ENCODE measurements at regions not wholly inside any gene's neighbourhood (a gene's known extent, or its start where the extent isn't known, plus 50 kb on each side); places are given as distances from the start of the nearest gene placed in this dataset.

GRCh38 chr13:109362616-109363015 is 423.8 kb downstream of the IRS2 start:
- ATAC-seq (replicated peaks in 1 of 4) (no peak), DNase-seq (no peak)
- no peak overlapping the region for H3K4me3 Mint-ChIP-seq
- H3K4me3 ChIP-seq (ENCODE audit: control insufficient read depth in 1 of 2, extremely low read depth in 1 of 2, low read length in 1 of 2) = no peak overlapping the region
- H3K27ac Mint-ChIP-seq = no peak overlapping the region
- WGBS (ENCODE audit: insufficient coverage) = 40% methylated on average over 2 of the region's 2 CpGs
- H3K36me3 Mint-ChIP-seq = no peaks in the 10 kb centered on the region
- no peaks in the 10 kb centered on the region for H3K4me1 ChIP-seq (ENCODE audit: control insufficient read depth in 1 of 2, extremely low read depth in 1 of 2, insufficient read depth in 2 of 2, low read length in 2 of 2)
- ChIA-PET CTCF (no interaction called here), POLR2A (no interaction called here)
- no peaks in the 10 kb centered on the region for H3K4me1 Mint-ChIP-seq
- no peak overlapping the region for H3K27ac ChIP-seq (ENCODE audit: low read length)
- H3K36me3 ChIP-seq (ENCODE audit: control insufficient read depth in 2 of 2, extremely low read depth in 1 of 2, insufficient read depth in 1 of 2, low read length in 1 of 2) = no peaks in the 10 kb centered on the region
- H3K9me3 Mint-ChIP-seq = peaks cover 0 to 3% (median 0%) of the 10 kb centered on the region in 3 donors
- H3K27me3 ChIP-seq (replicated peaks in 1 of 2; ENCODE audit: control insufficient read depth in 2 of 2, extremely low read depth in 1 of 2, insufficient read depth in 2 of 2, low read length in 1 of 2) = peaks cover 0 to under 1% of the 10 kb centered on the region in 2 experiments
- H3K27me3 Mint-ChIP-seq = peaks cover 2 to 7% of the 10 kb centered on the region in 2 donors
- no peaks in the 10 kb centered on the region for H3K9me3 ChIP-seq

DNA sequence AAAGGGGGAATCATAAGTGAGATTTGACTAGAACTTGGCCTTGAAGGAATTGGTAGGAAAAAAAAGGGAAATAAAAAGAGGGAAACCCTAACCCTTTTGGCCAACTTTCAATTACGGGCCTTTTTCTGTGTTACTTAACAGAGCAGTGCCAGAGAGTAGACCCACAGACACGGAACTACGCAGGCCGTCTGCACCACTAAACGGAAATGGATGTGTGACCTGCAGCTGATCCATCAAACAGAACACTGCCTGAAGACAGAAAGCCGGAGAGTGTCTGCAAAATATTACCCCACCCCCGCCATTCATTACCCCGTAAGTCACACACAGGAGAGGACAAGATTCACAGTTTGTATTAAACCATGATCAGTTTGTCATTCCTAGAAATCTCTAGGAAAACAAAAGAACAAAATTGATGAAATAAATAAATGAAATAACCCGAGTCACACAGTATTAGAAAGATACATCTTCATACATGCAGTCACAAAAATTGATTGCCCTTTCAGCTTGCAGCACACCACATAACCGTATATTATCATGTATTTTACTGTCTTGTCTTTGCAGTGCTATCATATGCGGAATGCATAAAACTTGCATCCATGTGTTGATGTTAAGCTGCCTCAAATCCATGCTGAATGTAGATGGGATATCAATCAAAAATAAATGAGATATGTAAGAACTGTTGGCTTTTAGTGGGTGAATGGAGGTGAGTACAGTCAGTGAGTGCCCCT is 424.7 kb downstream of the IRS2 start:
- Histone ChIP-seq H3K4me1 (ENCODE audit: control insufficient read depth in 1 of 2, extremely low read depth in 1 of 2, insufficient read depth in 2 of 2, low read length in 2 of 2) (no peaks in the 10 kb centered on the region), H3K4me3 (ENCODE audit: control insufficient read depth in 1 of 2, extremely low read depth in 1 of 2, low read length in 1 of 2) (no peak overlapping the region), H3K27me3 (replicated peaks in 1 of 2; ENCODE audit: control insufficient read depth in 2 of 2, extremely low read depth in 1 of 2, insufficient read depth in 2 of 2, low read length in 1 of 2) (no peaks in the 10 kb centered on the region), H3K27ac (ENCODE audit: low read length) (no peak overlapping the region), H3K36me3 (ENCODE audit: control insufficient read depth in 2 of 2, extremely low read depth in 1 of 2, insufficient read depth in 1 of 2, low read length in 1 of 2) (no peaks in the 10 kb centered on the region), H3K9me3 (no peaks in the 10 kb centered on the region)
- 83% methylated on average over 6 of the region's 11 CpGs for WGBS (ENCODE audit: insufficient coverage)
- Mint-ChIP-seq H3K4me3 (no peak overlapping the region), H3K27ac (no peak overlapping the region), H3K4me1 (no peaks in the 10 kb centered on the region), H3K36me3 (no peaks in the 10 kb centered on the region), H3K9me3 (peaks cover 0 to 3% (median 0%) of the 10 kb centered on the region in 3 donors), H3K27me3 (peaks cover 2 to 7% of the 10 kb centered on the region in 2 donors)
- ChIA-PET CTCF (no interaction called here), POLR2A (no interaction called here)
- DNase-seq = peak in 1 of 35 experiments; percentile 4
- no peak for ATAC-seq (replicated peaks in 1 of 4)

DNA sequence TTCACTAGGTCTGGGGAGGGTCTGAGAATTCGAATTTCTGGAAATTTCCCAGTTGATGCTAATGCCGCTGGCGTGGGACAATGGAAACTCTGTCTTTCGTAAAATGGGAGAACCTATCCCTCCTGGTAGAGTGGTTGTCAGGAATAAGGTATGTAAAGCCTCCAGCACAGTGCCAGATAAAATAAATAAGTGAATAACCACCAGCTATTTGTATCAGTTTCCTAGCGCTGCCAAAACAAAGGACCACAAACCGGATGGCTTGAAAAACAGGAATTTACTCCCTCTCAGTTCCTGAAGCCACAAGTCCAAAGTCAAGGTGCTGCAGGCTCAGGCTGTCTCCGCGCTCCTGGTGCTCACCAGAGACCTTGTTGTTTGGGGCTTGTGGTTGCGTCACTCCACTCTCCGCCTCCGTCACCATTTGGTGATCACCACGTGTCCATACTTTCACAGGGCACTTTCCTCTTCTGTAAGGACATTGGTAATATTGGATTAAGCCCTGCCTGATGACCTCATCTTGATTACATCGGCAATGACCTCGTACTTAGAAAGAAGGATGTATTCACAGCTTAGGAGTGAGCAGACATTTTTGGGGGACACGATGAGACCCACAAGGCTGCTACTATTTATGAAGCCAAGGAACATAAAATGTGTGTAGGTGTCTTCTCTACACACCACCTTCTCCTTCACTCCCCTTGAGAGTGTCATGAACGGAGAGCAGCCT is 428.5 kb downstream of the IRS2 start:
- no peaks in the 10 kb centered on the region for H3K36me3 ChIP-seq (ENCODE audit: control insufficient read depth in 2 of 2, extremely low read depth in 1 of 2, insufficient read depth in 1 of 2, low read length in 1 of 2)
- no peak overlapping the region for H3K27ac ChIP-seq (ENCODE audit: low read length)
- Mint-ChIP-seq H3K27me3 (peaks cover 0 to 4% of the 10 kb centered on the region in 2 donors), H3K27ac (no peak overlapping the region), H3K4me1 (no peaks in the 10 kb centered on the region), H3K9me3 (no peaks in the 10 kb centered on the region), H3K36me3 (no peaks in the 10 kb centered on the region), H3K4me3 (no peak overlapping the region)
- no peaks in the 10 kb centered on the region for H3K4me1 ChIP-seq (ENCODE audit: control insufficient read depth in 1 of 2, extremely low read depth in 1 of 2, insufficient read depth in 2 of 2, low read length in 2 of 2)
- POLR2A ChIA-PET = no interaction called here
- DNase-seq = no peak
- ATAC-seq (replicated peaks in 1 of 4) = no peak
- CTCF ChIA-PET = no interaction called here
- H3K9me3 ChIP-seq = no peaks in the 10 kb centered on the region
- no peaks in the 10 kb centered on the region for H3K27me3 ChIP-seq (replicated peaks in 1 of 2; ENCODE audit: control insufficient read depth in 2 of 2, extremely low read depth in 1 of 2, insufficient read depth in 2 of 2, low read length in 1 of 2)
- 86% methylated on average over 11 of the region's 16 CpGs for WGBS (ENCODE audit: insufficient coverage)
- H3K4me3 ChIP-seq (ENCODE audit: control insufficient read depth in 1 of 2, extremely low read depth in 1 of 2, low read length in 1 of 2) = no peak overlapping the region

DNA sequence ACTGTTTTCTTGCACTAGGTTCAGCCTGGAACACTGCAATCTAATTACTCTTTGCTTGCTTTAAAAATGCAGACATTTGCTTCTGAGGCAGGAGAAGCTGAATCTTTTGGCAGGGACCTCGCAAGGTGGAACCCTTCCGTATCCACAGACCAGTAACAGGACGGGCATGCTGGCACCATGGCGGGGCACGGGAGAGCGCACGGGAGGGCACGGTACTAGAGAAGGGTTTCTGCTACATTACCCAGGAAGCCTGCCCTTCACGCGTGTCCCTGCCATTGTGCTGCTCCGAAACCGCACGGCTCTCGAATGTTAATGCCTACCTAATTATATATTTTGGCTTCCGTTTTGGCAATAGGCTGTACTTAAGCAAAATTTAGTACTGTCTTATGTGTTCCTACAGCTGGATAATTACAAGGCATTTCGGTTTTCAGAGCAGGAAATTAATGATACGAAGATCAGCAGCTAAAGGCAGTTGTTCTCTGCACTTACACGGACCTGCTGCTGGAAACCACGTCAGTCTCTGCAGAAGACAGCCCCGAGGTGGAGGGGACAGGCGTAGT is 430.4 kb downstream of the IRS2 start:
- no peak overlapping the region for H3K4me3 ChIP-seq (ENCODE audit: control insufficient read depth in 1 of 2, extremely low read depth in 1 of 2, low read length in 1 of 2)
- CTCF ChIA-PET = interaction anchor here in 1 of 2 donors (0.6 kb wide), 1 partner anchor 353 kb away, joined by 3 read pairs; no protein-coding TSS in a partner anchor
- DNase-seq (no peak), ATAC-seq (replicated peaks in 1 of 4) (no peak)
- no peaks in the 10 kb centered on the region for H3K27me3 ChIP-seq (replicated peaks in 1 of 2; ENCODE audit: control insufficient read depth in 2 of 2, extremely low read depth in 1 of 2, insufficient read depth in 2 of 2, low read length in 1 of 2)
- H3K4me1 ChIP-seq (ENCODE audit: control insufficient read depth in 1 of 2, extremely low read depth in 1 of 2, insufficient read depth in 2 of 2, low read length in 2 of 2) = no peaks in the 10 kb centered on the region
- H3K9me3 ChIP-seq = no peaks in the 10 kb centered on the region
- H3K9me3 Mint-ChIP-seq = no peaks in the 10 kb centered on the region
- POLR2A ChIA-PET = no interaction called here
- H3K27ac ChIP-seq (ENCODE audit: low read length) = no peak overlapping the region
- H3K27ac Mint-ChIP-seq = no peak overlapping the region
- 88% methylated on average over 15 of the region's 21 CpGs for WGBS (ENCODE audit: insufficient coverage)
- no peaks in the 10 kb centered on the region for H3K4me1 Mint-ChIP-seq
- no peaks in the 10 kb centered on the region for H3K36me3 Mint-ChIP-seq
- peaks cover 0 to 4% of the 10 kb centered on the region in 2 donors for H3K27me3 Mint-ChIP-seq
- no peaks in the 10 kb centered on the region for H3K36me3 ChIP-seq (ENCODE audit: control insufficient read depth in 2 of 2, extremely low read depth in 1 of 2, insufficient read depth in 1 of 2, low read length in 1 of 2)
- no peak overlapping the region for H3K4me3 Mint-ChIP-seq

- Histone ChIP-seq H3K27me3 (replicated peaks in 1 of 2; ENCODE audit: control insufficient read depth in 2 of 2, extremely low read depth in 1 of 2, insufficient read depth in 2 of 2, low read length in 1 of 2) (no peaks in the 10 kb centered on the region), H3K9me3 (no peaks in the 10 kb centered on the region), H3K27ac (ENCODE audit: low read length) (no peak overlapping the region), H3K4me3 (ENCODE audit: control insufficient read depth in 1 of 2, extremely low read depth in 1 of 2, low read length in 1 of 2) (no peak overlapping the region), H3K36me3 (ENCODE audit: control insufficient read depth in 2 of 2, extremely low read depth in 1 of 2, insufficient read depth in 1 of 2, low read length in 1 of 2) (no peaks in the 10 kb centered on the region), H3K4me1 (ENCODE audit: control insufficient read depth in 1 of 2, extremely low read depth in 1 of 2, insufficient read depth in 2 of 2, low read length in 2 of 2) (no peaks in the 10 kb centered on the region)
- Mint-ChIP-seq H3K36me3 (no peaks in the 10 kb centered on the region), H3K27ac (no peak overlapping the region), H3K9me3 (no peaks in the 10 kb centered on the region), H3K4me3 (no peak overlapping the region), H3K4me1 (no peaks in the 10 kb centered on the region), H3K27me3 (peaks cover 0 to 8% of the 10 kb centered on the region in 2 donors)
- POLR2A ChIA-PET = no interaction called here
- no CpG with 5 or more reads among the region's 4 CpGs for WGBS (ENCODE audit: insufficient coverage)
- CTCF ChIA-PET = interaction anchor here in 1 of 2 donors (0.6 kb wide), 1 partner anchor 352 kb away, joined by 3 read pairs; no protein-coding TSS in a partner anchor
- no peak for DNase-seq
- ATAC-seq (replicated peaks in 1 of 4) = no peak
Observed at GRCh38 chr13:109355166-109355565, 431.2 kb downstream of the IRS2 start.

- DNase-seq (no peak), ATAC-seq (replicated peaks in 1 of 4) (no peak)
- H3K4me3 ChIP-seq (ENCODE audit: control insufficient read depth in 1 of 2, extremely low read depth in 1 of 2, low read length in 1 of 2) = no peak overlapping the region
- H3K27me3 ChIP-seq (replicated peaks in 1 of 2; ENCODE audit: control insufficient read depth in 2 of 2, extremely low read depth in 1 of 2, insufficient read depth in 2 of 2, low read length in 1 of 2) = no peaks in the 10 kb centered on the region
- Mint-ChIP-seq H3K9me3 (peaks cover 0 to 4% (median 3%) of the 10 kb centered on the region in 3 donors), H3K4me3 (no peak overlapping the region), H3K27me3 (peaks cover 6 to 21% of the 10 kb centered on the region in 2 donors), H3K4me1 (no peaks in the 10 kb centered on the region), H3K27ac (no peak overlapping the region), H3K36me3 (no peaks in the 10 kb centered on the region)
- H3K36me3 ChIP-seq (ENCODE audit: control insufficient read depth in 2 of 2, extremely low read depth in 1 of 2, insufficient read depth in 1 of 2, low read length in 1 of 2) = no peaks in the 10 kb centered on the region
- no peaks in the 10 kb centered on the region for H3K9me3 ChIP-seq
- ChIA-PET CTCF (no interaction called here), POLR2A (no interaction called here)
- no CpG with 5 or more reads among the region's 1 CpG for WGBS (ENCODE audit: insufficient coverage)
- H3K27ac ChIP-seq (ENCODE audit: low read length) = no peak overlapping the region
- H3K4me1 ChIP-seq (ENCODE audit: control insufficient read depth in 1 of 2, extremely low read depth in 1 of 2, insufficient read depth in 2 of 2, low read length in 2 of 2) = no peaks in the 10 kb centered on the region
Observed at GRCh38 chr13:109351236-109351635, 435.1 kb downstream of the IRS2 start.
